K562 (cell line): ENCODE measurements at regions not wholly inside any gene's neighbourhood (a gene's known extent, or its start where the extent isn't known, plus 50 kb on each side); places are given as distances from the start of the nearest gene placed in this dataset.

ENCODE experiments used
- ATAC-seq: fragments of 200-7000 bp; cut with Tn5 transposase; 3 replicates; pipeline ENCODE4 v1.9.1; 2020; ENCODE audit warnings: moderate library complexity
- BruUV-seq: library from RNA; stranded (reverse); fragments of 400-500 nt; replicated peaks from 2 replicates; lab custom pipeline; 2021; lab: Mats Ljungman, UMichigan
- CTCF ChIA-PET: fragments of 300-600 bp; formaldehyde crosslinking; extraction: SDS; loops from one replicate; lab custom pipeline; 2021; ENCODE audit warnings: low intra/inter-chr PET ratio; lab: Yijun Ruan, JAX
- POLR2A ChIA-PET: fragments of 300-600, 350-650 bp; sonication (Branson Sonifier 250); formaldehyde crosslinking; extraction: SDS; loops from one replicate; lab custom pipeline; 2021; ENCODE audit warnings: antibody characterized with exemption, inconsistent platforms; lab: Yijun Ruan, JAX
- DNase-seq, 4 experiments: peaks; one replicate each; pipeline versions ENCODE4 v3.0.0 to v3.0.0-alpha.2; 2011 to 2018; ENCODE audit warnings: low spot score in 3 of 4, mixed read lengths in 3 of 4; ENCODE audit errors: extremely low read depth in 1 of 4
- FAIRE-seq: peaks from 2 replicates; lab custom pipeline; 2011; peaks lifted over from hg19 to GRCh38; lab: Jason Lieb, UNC
- H2AFZ ChIP-seq: 2 replicates; pipeline ENCODE4 v1.6.0; 2011; ENCODE audit warnings: low read depth, low read length, control low read depth, inconsistent platforms
- H3K27ac ChIP-seq: fragments of 200-600 bp; 3 replicates; pipeline ENCODE4 v1.8.0; 2011; ENCODE audit warnings: low read depth, mild to moderate bottlenecking, control low read depth, inconsistent platforms, low read length, moderate library complexity, mixed read lengths; ENCODE audit errors: extremely low read depth
- H3K27me3 ChIP-seq, 2 experiments: fragments of 300-600 bp in 1 of 2; 2 replicates in 1 of 2; 3 replicates in 1 of 2; pipeline versions ENCODE4 v1.6.0 to v1.8.0; 2011; ENCODE audit warnings: inconsistent platforms in 2 of 2, low read length in 2 of 2, mild to moderate bottlenecking in 1 of 2, mixed read lengths in 1 of 2, moderate library complexity in 1 of 2; ENCODE audit not compliant: control insufficient read depth in 2 of 2, insufficient read depth in 2 of 2
- H3K36me3 ChIP-seq: fragments of 300-600 bp; 3 replicates; pipeline ENCODE4 v1.8.0; 2011; ENCODE audit warnings: mild to moderate bottlenecking, low read length, inconsistent platforms; ENCODE audit not compliant: control insufficient read depth, insufficient read depth
- H3K4me1 ChIP-seq, 2 experiments: fragments of 200-600 bp in 1 of 2; replicated peaks in 1 of 2; 2 replicates in 1 of 2; 3 replicates in 1 of 2; pipeline versions ENCODE4 v1.5.1 to v1.8.0; 2011; ENCODE audit warnings: inconsistent platforms in 2 of 2, low read length in 2 of 2, mild to moderate bottlenecking in 1 of 2, mixed read lengths in 1 of 2, moderate library complexity in 1 of 2; ENCODE audit not compliant: control insufficient read depth in 2 of 2, insufficient read depth in 2 of 2
- H3K4me2 ChIP-seq: 2 replicates; pipeline ENCODE4 v1.6.1; 2011; ENCODE audit warnings: low read length, control low read depth, inconsistent platforms, mixed read lengths; ENCODE audit not compliant: insufficient read depth
- H3K4me3 ChIP-seq: fragments of 200-600 bp; sonication (generic), shearing (Covaris generic); 2 replicates; pipeline ENCODE4 v1.5.1; 2016; ENCODE audit warnings: control low read depth, inconsistent platforms
- H3K79me2 ChIP-seq: fragments of 200-600 bp; 3 replicates; pipeline ENCODE4 v1.8.0; 2011; ENCODE audit warnings: low read length, inconsistent platforms; ENCODE audit not compliant: control insufficient read depth, insufficient read depth
- H3K9ac ChIP-seq, 2 experiments: 2 replicates each; pipeline versions ENCODE4 v1.6.0 to v1.6.1; 2011; ENCODE audit warnings: low read depth in 2 of 2, low read length in 2 of 2, control low read depth in 1 of 2, inconsistent platforms in 1 of 2, mild to moderate bottlenecking in 1 of 2, mixed read lengths in 1 of 2; ENCODE audit not compliant: insufficient read depth in 1 of 2
- H3K9me1 ChIP-seq: one replicate; pipeline ENCODE4 v1.6.0; 2011; ENCODE audit warnings: inconsistent platforms, mild to moderate bottlenecking, low read length, moderate library complexity; ENCODE audit not compliant: control insufficient read depth, insufficient read depth
- H3K9me3 ChIP-seq: replicated peaks from 2 replicates; pipeline ENCODE4 v1.5.1; 2011; ENCODE audit warnings: low read depth, low read length, inconsistent platforms; ENCODE audit not compliant: control insufficient read depth, insufficient read depth
- H4K20me1 ChIP-seq: replicated peaks from 2 replicates; pipeline ENCODE4 v1.6.1; 2011; ENCODE audit warnings: low read length, inconsistent platforms, mixed read lengths; ENCODE audit not compliant: control insufficient read depth, insufficient read depth
- ARHGAP35 ChIP-seq: fragments of 450-650 bp; IDR thresholded peaks from 2 replicates; pipeline ENCODE4 v1.6.1; 2018; ENCODE audit not compliant: partially characterized antibody
- BHLHE40 ChIP-seq: IDR thresholded peaks from 2 replicates; pipeline ENCODE4 v1.6.1; 2011; ENCODE audit warnings: low read length, improper control_type of control experiment
- BRD4 ChIP-seq: fragments of 200-600 bp; sonication (generic); IDR thresholded peaks from 2 replicates; pipeline ENCODE4 v1.6.1; 2017; ENCODE audit warnings: inconsistent platforms
- CSDE1 ChIP-seq, 2 experiments: fragments of 450-650 bp; IDR thresholded peaks; 2 replicates each; pipeline ENCODE4 v1.6.1; 2016; ENCODE audit warnings: mild to moderate bottlenecking in 1 of 2
- DACH1 ChIP-seq: fragments of 450-650 bp; IDR thresholded peaks from 2 replicates; pipeline ENCODE4 v1.6.1; 2018; ENCODE audit not compliant: partially characterized antibody
- DPF2 ChIP-seq: fragments of 450-650 bp; IDR thresholded peaks from 2 replicates; pipeline ENCODE4 v1.6.1; 2016
- HDAC6 ChIP-seq: IDR thresholded peaks from 2 replicates; pipeline ENCODE4 v1.6.1; 2012; ENCODE audit warnings: low read depth, mild to moderate bottlenecking, control low read depth, inconsistent platforms, low read length, moderate library complexity
- HNRNPL ChIP-seq: fragments of 200-400 bp; formaldehyde crosslinking; IDR thresholded peaks from 2 replicates; pipeline ENCODE4 v1.6.1; 2017; ENCODE audit warnings: low read depth, mild to moderate bottlenecking, low read length
- MNT ChIP-seq, 2 experiments: fragments of 450-650 bp; conservative IDR thresholded peaks; 2 replicates each; pipeline ENCODE4 v1.6.1; 2017; ENCODE audit warnings: mild to moderate bottlenecking in 2 of 2, moderate library complexity in 2 of 2
- MYC ChIP-seq, 2 experiments: fragments of 250-450 bp in 1 of 2; sonication (Bioruptor Pico) in 1 of 2; IDR thresholded peaks; 2 replicates each; pipeline versions ENCODE4 v1.5.1 to v1.6.1; 2012 to 2021; ENCODE audit warnings: low read depth in 2 of 2, borderline replicate concordance in 1 of 2, improper control_type of control experiment in 1 of 2, low read length in 1 of 2, mild to moderate bottlenecking in 1 of 2, moderate library complexity in 1 of 2
- PHF21A ChIP-seq: fragments of 450-650 bp; IDR thresholded peaks from 2 replicates; pipeline ENCODE4 v1.6.1; 2017; ENCODE audit warnings: low read depth, borderline replicate concordance
- SOX6 ChIP-seq: fragments of 450-650 bp; IDR thresholded peaks from 2 replicates; pipeline ENCODE4 v1.6.1; 2014; ENCODE audit warnings: mild to moderate bottlenecking
- TEAD2 ChIP-seq: fragments of 450-650 bp; IDR thresholded peaks from 2 replicates; pipeline ENCODE4 v1.6.1; 2016; ENCODE audit warnings: missing genetic modification characterization, control low read depth, missing compliant biosample characterization
- ZBTB7A ChIP-seq: IDR thresholded peaks from 2 replicates; pipeline ENCODE4 v1.6.1; 2011; ENCODE audit warnings: low read depth, mild to moderate bottlenecking, low read length, moderate library complexity, borderline replicate concordance; ENCODE audit not compliant: control insufficient read depth
- ZC3H4 ChIP-seq: sonication (generic); formaldehyde crosslinking; IDR thresholded peaks from 2 replicates; pipeline ENCODE4 v1.9.0; 2021; ENCODE audit warnings: missing genetic modification reagents, borderline replicate concordance
- ZNF124 ChIP-seq: sonication (generic); formaldehyde crosslinking; IDR thresholded peaks from 2 replicates; pipeline ENCODE4 v1.8.1; 2022; ENCODE audit warnings: missing genetic modification reagents
- ZNF41 ChIP-seq: fragments of 250-450 bp; sonication (Bioruptor Pico); conservative IDR thresholded peaks from 2 replicates; pipeline ENCODE4 v1.4.0; 2020; ENCODE audit warnings: mild to moderate bottlenecking
- ZNF583 ChIP-seq: fragments of 250-450 bp; sonication (Bioruptor Pico); IDR thresholded peaks from 2 replicates; pipeline ENCODE4 v1.4.0; 2020
- ZNF707 ChIP-seq: fragments of 250-450 bp; sonication (Bioruptor Pico); conservative IDR thresholded peaks from 2 replicates; pipeline ENCODE4 v1.8.0; 2022; ENCODE audit warnings: inconsistent platforms, mild to moderate bottlenecking, moderate library complexity
- WGBS: fragments of 100-300 bp; shearing (Covaris generic); methylation state at CpG from one replicate; pipeline ENCODE4 v1.1.6; 2016; ENCODE audit warnings: low coverage, mixed read lengths; ENCODE audit not compliant: insufficient coverage; ENCODE audit errors: missing lambda C conversion rate; 5-methylcytosine and 5-hydroxymethylcytosine counted together
- in situ Hi-C: fragments of 300-500 bp; cut with MboI; formaldehyde crosslinking; loops from 4 replicates; pipeline ENCODE4 v1.15.0; 2018; ENCODE audit warnings: inconsistent platforms, mixed read lengths
- intact Hi-C: fragments of 100-400 bp; cut with micrococcal nuclease; formaldehyde crosslinking; loops from 2 replicates; pipeline ENCODE4 v1.14.2; 2022
- TF ChIP-seq, protein P1 (sequence below): fragments of 250-450 bp; sonication (Bioruptor Pico); IDR thresholded peaks from 2 replicates; pipeline ENCODE4 v1.5.0; 2021

- TF ChIP-seq ZC3H4 (CRISPR knock-in tag), result no peak
- no peak for TF ChIP-seq TEAD2 (tag)
- no peak for TF ChIP-seq DACH1
- no peak for TF ChIP-seq ZNF41 (CRISPR knock-in tag)
These were observed 377.2 kb upstream of the SGO1 start (continued) for GRCh38 chr3:20563251-20563650.

- 0% methylated on average over 2 of the region's 2 CpGs for WGBS
- Histone ChIP-seq H4K20me1 (no peaks in the 10 kb centered on the region), H2AFZ (no peak overlapping the region), H3K9me1 (no peaks in the 10 kb centered on the region), H3K4me2 (no peak overlapping the region), H3K36me3 (no peaks in the 10 kb centered on the region), H3K9me3 (no peaks in the 10 kb centered on the region), H3K4me1 (no peaks in the 10 kb centered on the region), H3K79me2 (no peaks in the 10 kb centered on the region), H3K4me3 (no peak overlapping the region), H3K27me3 (no peaks in the 10 kb centered on the region), H3K9ac (no peak overlapping the region), H3K27ac (no peak overlapping the region)
- ChIA-PET POLR2A (no interaction called here), CTCF (no interaction called here)
- in situ Hi-C loops, result no loop called here
- intact Hi-C loops, result no loop called here
- FAIRE-seq, result no peak
- no peak for ATAC-seq
- no peak for DNase-seq
- TF ChIP-seq BRD4 (no peak), BHLHE40 (no peak), HNRNPL (no peak), ZNF707 (CRISPR knock-in tag) (no peak), DPF2 (no peak), ZNF583 (CRISPR knock-in tag) (no peak), PHF21A (no peak), HDAC6 (no peak), MNT (conservative IDR thresholded peaks at IDR 0.05) (no peak), ZBTB7A (no peak), MYC (IDR thresholded peaks at IDR 0.05; ENCODE audit: low read depth, low read length) (no peak), MYC (CRISPR knock-in tag; IDR thresholded peaks at IDR 0.05; ENCODE audit: borderline replicate concordance, low read depth) (no peak), ARHGAP35 (no peak), ZNF124 (CRISPR knock-in tag) (no peak), SOX6 (no peak), CSDE1 (IDR thresholded peaks at IDR 0.05) (no peak)
- TF ChIP-seq, protein P1, sequence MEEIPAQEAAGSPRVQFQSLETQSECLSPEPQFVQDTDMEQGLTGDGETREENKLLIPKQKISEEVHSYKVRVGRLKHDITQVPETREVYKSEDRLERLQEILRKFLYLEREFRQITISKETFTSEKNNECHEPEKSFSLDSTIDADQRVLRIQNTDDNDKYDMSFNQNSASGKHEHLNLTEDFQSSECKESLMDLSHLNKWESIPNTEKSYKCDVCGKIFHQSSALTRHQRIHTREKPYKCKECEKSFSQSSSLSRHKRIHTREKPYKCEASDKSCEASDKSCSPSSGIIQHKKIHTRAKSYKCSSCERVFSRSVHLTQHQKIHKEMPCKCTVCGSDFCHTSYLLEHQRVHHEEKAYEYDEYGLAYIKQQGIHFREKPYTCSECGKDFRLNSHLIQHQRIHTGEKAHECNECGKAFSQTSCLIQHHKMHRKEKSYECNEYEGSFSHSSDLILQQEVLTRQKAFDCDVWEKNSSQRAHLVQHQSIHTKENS (CRISPR knock-in tag), result no peak
- BruUV-seq, result no TSS peak
These were observed 375.2 kb upstream of the SGO1 start for GRCh38 chr3:20561166-20561565.
